COLO668 (cell line): ENCODE measurements at regions not wholly inside any gene's neighbourhood (a gene's known extent, or its start where the extent isn't known, plus 50 kb on each side); places are given as distances from the start of the nearest gene placed in this dataset.
A peak's percentile ranks its signal among the peaks of the same experiment; 100 is the strongest.
"Not testable (repeated sequence)": the region's sequence is repeated elsewhere in the genome, so short reads cannot be mapped to it uniquely, and the experiment has no call there.

Source experiments
- DNase-seq: peaks from one replicate; lab custom pipeline; 2025; ENCODE audit not compliant: unreplicated experiment; lab: John Stamatoyannopoulos, UW

DNA sequence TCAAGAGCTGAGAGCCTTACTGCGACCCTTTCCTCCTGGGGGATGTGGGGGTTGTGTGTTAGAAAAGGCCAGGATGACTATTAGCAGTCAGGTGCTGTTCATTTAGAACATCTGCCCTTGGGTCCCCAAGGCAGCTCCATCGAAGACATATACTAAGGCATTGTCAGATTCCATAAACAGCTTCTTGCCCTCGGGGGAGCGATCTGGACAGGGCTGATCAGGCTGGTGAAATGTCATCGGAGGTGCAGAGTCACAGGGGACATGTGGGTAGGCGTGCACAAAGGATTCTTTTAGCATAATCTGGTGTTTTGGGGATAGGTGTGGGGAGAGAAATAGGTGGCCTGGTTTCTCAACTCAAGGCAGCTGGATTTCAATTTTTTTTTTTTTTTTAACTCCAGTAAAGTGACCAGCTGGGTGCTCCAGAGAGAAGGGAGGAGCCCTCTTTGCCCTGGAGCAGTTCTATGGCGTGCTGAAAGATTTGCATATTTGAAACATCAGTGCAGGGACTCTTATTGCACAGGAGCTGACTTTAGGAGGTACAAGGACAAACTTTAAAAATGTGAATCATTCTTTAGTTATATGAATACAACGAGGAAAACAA, 160.1 kb downstream of the SUDS3 start:
- no peak for DNase-seq

DNA sequence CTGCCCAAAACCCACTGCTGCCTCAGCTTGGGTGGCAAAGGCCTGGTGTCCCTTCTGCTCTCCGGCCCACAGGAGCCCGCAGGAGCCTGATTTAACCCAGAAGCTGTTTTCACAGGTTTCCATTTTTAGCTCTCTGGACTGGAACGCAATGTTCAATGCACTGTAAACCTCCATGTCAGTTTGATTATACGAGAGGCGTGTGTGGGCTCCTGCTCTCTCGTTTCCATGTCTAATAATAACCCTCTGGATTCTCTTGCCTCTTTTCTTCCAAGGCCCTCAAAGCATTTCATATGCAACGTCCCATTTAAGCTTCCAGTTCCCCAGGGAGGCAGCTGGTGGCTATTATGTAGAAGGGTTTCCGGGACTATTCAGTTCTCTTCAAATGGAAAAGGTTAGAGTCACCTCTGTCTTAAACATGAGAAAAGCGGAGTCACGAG, 161.1 kb downstream of the SUDS3 start:
- peak; percentile 7 for DNase-seq

DNA sequence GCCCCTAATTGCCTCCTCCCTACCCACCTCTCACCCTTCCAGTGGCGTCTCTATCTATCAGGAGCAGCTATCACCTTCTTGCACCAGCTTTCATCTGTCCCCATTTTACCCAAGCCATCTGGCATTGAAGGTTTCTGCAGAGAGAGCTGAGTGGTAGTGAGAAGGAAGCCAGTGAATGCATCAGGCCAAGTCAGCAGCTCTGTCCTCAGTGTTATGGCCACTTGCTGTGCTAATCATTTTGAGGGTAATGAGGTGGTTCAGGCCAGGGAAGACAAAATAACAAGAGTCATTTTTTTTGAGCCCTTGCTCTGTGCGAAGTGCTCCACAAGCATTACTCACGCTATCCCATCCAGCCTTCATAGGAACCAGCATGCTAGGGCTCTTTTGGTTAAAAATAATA, 164.7 kb downstream of the SUDS3 start:
- DNase-seq, result no peak

DNA sequence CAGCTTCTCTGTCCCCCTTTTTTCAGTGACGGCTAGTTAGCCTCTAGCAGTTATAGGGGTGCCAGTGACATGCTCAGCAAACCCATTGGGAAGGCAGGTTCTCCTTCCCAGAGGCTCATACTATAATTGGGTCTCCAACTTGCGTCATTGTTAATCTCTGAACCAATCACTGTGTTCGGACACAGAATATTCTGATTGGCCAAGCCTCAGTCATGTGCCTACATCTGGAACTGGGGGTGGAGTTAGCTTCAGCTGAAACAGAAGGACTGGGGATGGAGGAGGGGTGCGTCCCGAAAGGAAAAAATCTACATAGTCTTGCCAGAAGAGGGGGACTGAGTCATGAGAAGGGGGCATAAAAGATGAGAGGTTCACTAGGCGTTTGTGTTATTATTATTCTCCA, 165.6 kb downstream of the SUDS3 start:
- DNase-seq, result no peak

DNA sequence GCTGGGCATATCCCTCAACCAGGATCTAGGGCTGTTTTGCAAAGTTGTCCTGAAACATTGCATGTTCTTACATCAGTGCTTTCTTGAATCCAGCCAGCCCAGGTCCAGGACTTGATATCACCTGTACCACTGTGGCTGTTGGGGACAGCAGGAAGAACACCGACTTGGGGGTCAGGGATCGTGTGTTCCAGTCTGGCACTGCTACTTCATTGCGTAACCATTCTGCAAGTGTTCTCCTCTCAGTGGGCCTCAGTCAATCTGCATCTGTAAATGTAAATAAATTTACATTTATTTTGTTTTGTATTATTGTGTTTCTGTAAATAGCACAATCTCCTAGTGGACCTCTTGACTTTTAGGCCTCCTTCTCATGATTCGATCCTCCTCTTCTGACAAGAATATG, 167.3 kb downstream of the SUDS3 start:
- DNase-seq, result no peak

DNA sequence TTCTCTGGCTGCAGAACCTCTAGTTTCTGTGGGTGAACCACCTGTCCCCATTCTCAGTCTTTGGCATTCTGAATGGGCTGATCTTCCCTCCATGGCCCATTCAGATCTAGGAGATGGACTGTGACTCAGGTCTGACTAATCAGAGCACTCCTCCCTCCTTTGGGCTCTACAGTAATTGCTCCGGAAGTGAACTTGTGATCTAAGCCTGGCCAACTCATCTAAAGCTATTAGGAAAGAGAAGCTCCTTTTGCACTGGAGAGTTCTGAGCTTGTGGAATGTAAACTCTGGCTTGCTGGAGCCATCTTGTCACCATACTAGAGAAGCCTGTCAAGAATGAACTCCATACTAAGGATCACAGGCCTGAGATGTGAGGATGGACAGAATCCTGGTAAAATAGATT, 168.2 kb downstream of the SUDS3 start:
- no peak for DNase-seq

DNA sequence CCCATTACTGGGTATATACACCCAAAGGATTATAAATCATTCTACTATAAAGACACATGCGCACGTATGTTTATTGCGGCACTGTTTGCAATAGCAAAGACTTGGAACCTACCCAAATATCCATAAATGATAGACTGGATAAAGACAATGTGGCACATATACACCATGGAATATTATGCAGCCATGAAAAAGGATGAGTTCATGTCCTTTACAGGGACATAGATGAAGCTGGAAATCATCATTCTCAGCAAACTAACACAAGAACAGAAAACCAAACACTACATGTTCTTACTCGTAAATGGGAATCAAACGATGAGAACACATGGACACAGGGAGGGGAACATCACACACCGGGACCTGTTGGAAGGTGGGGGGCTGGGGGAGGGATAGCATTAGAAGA, 171.3 kb downstream of the SUDS3 start:
- not testable (repeated sequence) for DNase-seq

DNA sequence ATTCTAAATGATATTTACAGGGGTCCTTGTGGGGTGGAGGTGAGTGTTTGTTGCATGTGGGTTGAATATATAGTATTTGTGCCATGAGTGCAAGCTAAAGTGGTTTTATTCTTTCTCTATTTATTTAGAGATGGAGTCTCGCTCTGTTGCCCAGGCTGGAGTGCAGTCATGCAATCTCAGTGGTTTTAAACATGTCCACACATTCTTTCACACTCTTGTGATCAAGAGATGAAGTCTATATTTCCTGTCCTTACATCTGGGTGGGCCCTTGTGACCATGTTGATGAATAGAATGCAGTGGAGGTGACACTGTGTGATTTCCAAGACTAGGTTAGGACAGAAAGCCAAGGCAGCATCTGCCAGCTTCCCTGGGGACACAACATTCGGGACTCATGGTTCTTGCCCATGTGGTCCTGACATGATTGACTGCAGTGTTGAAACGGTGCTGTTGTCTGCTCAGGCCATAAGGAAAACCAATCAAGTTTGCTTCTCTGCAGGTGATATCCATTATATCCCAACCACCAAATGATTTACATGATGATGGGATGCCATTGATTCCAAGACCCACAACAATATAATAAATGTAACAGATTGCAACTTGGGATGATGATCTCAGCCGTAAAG, 172.6 kb downstream of the SUDS3 start:
- no peak for DNase-seq

DNA sequence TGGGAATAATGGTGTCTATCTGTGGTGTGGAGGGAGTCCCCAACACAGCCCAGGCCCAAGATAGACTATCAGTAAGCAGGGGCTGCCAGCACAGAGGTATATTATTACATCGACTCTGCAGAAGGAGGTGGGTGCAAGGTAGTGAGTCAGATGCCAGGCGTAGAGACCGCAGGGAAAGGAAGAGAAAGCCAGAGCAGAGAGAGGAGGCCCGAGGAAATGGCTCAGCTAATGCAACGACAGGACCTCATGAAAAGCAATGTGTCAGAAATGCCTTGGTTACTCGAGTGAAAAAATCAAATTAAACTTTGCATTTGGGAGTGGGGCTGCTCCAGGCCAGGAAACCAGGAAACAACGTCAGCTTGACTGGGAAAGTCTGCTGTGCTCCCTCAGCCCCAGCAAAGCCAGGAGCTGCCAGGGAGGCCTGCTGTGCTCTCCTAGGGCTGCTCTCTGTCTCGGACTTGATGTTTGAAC, 173.2 kb downstream of the SUDS3 start:
- DNase-seq, result no peak

DNA sequence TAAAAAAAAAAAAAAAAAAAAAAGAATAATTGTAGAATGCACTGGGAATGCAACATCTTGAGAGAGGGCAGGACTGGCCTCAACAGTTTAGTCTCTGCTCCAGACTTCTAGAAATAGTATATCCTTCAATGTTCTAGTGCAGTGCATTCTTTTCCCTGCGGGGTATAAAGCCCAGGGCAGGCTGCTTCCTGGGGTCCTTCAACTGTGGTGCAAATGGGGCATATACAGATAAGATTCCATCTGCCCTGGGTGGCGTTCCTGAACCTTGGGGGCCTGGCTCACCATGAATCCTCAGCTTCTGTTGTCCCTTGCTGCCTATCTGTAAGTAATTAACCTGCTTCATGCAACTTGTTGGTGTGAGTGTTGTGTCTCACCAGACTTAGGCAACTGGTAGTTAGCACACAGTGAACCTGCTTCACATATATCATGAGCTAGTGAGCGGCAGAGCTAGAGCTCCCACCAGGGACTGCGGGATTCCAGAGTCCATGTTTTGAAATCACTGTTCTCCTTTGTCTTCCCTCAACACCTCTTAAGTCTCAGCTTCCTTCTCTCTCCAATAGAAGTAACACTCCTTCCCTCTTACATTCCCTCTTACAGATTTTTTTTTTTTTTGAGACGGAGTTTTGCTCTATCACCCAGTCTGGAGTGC, 177.6 kb downstream of the SUDS3 start:
- no peak for DNase-seq

DNA sequence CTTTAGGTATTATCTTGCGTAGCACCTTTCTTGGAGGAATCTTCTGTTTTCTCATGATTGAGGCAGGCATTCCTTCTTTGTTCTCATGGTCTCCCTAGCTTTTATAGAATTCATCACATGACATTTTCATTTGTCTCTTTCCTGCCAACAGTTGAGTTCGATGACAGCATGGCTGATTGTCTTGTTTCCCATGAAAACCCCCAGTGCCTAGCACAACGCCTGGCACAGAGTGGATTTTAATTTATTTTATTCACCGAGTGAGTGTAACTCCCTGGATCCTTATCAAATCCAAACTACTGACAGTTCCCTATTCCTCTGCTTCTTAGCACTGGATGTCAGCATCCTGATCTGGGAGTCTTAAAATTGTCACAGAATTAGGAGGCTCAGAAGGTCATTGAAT, 182.6 kb downstream of the SUDS3 start:
- no peak for DNase-seq

DNA sequence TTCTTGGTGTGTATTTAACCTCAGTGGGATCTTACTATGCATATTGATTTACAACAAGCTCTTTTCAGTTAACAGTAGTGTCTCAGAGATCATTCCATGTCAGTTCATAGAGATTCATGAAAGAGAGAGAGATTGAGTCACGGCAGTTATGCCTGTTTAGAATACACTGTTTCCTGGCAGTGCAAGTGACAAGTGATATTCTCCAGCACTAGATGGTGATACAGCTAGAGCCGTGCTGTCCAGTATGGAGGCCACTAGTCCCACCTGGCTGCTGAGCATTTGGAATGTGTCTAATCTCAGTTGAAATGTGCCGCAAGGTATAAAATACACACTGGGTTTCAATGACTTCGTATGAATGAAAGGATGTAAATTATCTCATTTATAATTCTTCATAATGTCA, 184.4 kb downstream of the SUDS3 start:
- DNase-seq, result no peak

DNA sequence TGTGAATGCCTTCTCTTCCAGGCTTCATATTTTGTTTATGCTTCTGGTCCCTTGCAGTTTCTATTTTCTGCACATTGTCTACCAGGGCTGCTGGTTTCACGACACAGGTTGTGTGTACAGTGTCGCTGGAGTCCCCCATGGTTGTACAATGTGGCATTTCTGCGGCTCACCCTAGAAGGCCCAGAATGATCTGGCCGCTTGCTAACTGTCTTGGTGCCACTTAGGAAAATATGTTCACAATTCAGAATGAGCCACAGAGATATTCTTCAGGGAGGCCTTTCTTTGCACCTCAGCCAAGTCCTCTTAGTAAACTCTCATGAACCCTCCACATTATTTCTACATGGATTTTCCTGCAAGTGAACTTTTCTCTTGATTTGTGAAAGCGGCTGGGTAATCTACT, 195.4 kb downstream of the SUDS3 start:
- no peak for DNase-seq

DNA sequence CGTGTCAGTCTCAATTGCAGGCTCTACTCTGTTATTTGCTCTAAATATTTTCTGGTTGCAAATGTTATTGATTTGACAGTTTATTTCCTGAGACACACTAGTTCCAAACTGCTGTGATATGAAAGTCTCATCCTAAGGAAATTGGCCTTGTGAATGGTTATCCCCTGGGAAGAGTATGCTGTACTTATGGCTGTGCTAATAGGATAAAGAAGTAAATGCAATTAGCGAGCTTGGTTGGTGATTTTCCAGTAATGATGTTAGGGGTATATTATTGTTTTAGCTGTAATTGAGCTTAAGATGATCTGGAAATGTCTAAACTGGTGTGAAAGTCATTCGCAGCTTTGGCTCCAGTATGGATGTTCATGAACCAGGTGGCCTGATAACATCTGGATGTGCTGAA, 197.9 kb downstream of the SUDS3 start:
- DNase-seq, result no peak

DNA sequence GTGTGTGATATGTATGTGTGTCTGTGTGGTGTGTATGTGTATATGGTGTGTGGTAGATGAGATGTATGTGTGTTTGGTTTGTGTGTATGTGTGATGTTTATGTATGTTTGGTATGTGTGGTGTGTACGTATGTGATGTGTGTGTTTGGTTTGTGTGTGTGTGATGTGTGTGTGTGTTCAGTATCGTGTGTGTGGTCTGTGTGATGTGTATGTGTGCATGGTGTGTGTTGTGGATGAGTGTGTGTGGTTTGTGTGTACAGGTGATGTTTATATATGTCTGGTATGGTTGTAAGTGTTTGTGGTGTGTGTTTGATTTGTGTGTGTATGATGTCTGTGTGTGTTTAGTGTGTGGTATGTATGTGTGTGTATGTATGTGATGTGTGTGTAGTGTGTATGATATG, 199.4 kb downstream of the SUDS3 start:
- DNase-seq, result no peak

DNA sequence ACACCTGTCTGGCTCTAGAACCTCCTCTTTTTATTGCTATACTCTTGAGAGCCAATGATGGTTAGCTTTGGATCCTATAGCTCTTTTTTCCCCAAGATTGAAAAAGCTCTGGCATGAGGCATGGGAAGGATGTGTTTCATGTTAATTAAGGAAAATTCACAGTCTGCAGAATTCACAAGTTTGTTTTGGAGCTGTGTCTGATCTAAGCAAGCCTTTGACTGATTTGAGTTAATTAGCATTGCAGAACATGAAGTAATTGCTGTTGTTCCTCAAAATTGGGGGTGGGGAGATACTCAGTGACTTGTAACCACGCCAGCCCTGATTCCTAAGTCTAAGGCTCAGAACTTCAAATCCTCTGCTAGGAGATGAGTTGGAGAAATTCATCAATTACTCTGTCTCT, 205.0 kb downstream of the SUDS3 start:
- no peak for DNase-seq

DNA sequence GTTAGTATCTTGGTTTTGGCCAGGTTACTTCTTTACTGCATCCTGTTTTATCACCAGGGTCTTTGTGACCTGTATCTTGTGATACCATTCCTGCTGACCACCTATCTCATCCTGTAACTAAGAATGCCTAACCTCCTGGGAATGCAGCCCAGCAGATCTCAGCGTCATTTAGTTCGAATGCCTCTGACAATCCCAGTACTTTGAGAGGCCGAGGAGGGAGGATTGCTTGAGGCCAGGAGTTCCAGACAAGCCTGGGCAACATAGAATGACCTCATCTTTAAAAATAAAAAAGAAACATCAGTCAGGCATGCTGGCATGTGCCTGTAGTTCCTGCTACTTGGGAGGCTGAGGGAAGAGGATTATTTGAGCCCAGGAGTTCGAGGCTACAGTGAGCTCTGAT, 206.5 kb downstream of the SUDS3 start:
- DNase-seq, result no peak

DNA sequence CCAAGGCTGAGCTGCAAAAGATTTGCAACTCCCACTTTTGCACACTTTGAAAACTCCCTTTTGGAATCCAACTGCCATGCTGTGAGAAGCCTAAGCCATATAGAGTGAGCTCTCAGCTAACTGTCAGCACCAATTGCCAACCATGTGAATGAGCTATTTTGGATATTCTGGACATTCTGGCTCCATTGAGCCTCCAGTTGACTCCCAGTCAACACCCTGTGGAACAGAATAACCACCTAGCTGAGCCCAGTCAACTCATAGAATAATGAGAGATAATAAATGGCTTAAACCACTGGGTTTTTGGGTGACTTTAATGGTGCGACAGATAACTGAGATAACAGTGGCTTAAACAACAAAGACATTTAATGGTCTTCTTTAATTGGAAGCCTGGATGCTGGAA, 210.1 kb downstream of the SUDS3 start:
- DNase-seq, result no peak

DNA sequence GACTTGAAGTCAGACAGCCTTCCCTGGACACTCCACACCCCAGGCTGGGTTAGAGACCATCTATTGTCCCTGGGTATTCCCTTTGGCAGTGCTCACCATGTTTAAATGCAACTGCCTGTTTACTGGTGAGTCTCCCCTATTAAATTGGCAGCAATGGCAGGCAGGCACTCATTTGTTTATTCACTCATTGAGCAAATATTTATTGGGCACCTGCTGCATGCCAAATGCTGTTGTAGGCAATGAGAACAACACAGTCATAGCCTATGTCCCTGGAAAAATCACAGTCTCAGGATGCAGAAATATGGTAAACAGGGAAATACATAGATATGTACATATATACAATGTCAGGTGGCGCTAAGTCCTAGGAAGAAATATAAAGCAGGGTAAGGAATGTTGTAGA, 212.8 kb downstream of the SUDS3 start:
- DNase-seq, result no peak

DNA sequence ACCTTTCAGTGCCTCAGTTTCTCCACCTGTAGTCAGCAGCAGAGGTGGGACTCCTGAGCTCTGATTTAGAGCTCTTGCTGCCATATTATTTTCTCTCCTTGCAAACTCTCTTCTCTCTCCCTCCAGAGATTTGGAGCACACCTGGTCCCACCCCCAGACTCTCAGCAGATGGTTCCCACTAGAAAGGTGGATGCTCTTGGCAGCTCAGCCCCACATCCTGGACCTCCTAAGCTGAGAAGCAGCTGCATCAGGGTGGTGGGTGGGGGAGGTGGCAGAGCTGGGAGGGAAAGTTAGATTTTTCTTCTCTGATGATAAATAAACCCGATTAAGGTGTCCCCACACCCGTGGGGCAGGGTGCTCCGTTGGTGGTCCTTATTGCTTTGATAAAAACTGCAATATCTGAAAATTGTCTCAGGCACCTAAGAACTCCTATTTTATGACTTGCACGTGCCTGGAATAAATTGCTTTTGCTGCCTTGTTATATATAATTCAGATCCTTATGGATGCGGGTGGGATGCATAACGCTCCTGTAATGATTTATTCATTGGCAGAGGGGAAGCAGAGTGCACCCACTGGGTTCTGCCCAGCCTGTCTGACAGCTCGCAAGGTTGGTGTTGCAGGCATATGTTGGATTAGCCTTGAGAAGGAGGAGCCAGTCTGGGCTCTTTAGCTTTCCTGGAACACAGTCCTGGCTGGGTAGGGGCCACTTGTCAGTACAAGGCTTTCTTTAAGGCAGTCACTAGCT, 214.2 kb downstream of the SUDS3 start:
- no peak for DNase-seq

DNA sequence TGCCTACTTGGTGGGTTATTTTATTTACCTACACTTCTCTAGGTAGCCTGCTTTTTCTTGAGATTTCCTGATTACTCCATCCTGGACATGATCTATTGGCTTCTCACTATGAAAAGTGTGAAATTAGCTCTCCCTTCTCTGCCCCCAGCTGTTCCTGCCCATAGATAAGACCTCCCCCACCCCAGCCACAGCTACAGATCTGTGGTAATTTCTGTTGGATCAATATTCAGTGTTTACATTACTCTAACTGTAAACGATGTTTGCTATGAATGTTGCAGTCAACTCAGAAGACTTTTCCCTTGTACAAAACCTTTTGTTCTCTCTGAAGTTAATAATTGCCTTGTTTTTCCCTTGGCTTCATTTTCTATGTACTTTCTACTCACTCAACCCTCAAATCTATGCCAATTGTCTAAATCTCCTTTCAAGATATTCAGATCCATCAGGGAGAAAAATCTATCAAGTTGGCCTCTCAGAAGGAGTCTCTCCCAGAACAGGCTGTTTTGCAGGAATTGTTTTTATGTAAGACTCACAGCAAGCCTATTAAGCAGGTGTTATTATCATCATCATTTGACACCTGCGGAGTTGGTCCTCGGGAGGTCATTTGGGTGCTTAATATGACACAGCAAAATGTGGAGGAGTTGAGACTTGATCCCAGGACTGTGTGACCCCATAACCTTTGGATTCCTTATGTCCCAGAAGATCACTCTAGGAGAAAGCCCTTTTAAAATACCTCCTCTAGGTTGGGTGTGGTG, 227.4 kb downstream of the SUDS3 start:
- peak; percentile 47 for DNase-seq
